HS-27A (cell line): ENCODE measurements at regions not wholly inside any gene's neighbourhood (a gene's known extent, or its start where the extent isn't known, plus 50 kb on each side); places are given as distances from the start of the nearest gene placed in this dataset.
"Not testable (repeated sequence)": the region's sequence is repeated elsewhere in the genome, so short reads cannot be mapped to it uniquely, and the experiment has no call there.

Source experiments
- DNase-seq: peaks from one replicate; pipeline ENCODE4 v3.0.0-alpha.2; 2012; ENCODE audit warnings: low read depth, missing footprints

DNA sequence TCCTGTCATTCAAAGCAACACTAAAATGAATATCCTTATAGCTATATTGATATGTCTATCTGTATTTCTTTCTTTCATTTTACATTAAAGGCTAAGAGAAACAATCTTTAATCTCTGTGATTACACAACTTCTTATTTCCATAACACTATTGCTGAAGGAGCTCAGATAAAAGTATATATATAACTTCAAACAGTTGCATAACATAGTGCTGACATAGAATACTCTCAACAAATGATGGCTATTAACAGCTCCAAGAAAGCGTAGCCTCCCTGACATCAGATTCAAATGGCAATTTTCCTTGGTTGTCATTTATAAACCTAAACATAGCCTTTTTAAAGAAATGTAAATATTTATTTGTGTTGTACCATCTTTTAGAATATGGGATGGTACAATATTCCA, 116.6 kb upstream of the PTPRG start:
- no peak for DNase-seq

DNA sequence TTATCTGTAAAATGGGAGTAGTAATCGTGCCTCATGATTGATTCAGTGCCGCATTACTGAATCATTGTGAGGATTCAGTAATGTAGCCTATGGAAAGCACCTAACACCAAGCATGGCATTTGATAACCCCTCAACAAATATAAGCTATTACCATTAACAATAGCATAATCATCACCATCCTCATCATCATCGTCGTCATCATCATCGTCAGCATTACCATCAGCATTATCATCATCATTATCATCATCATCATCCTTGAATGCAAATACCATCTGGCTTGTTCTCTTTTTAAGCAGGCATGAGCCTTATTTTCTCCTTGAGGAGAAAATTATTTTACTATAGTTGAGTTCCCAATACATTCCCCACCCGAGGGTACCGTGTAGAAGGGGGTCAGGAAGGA, 115.4 kb upstream of the PTPRG start:
- DNase-seq = no peak

DNA sequence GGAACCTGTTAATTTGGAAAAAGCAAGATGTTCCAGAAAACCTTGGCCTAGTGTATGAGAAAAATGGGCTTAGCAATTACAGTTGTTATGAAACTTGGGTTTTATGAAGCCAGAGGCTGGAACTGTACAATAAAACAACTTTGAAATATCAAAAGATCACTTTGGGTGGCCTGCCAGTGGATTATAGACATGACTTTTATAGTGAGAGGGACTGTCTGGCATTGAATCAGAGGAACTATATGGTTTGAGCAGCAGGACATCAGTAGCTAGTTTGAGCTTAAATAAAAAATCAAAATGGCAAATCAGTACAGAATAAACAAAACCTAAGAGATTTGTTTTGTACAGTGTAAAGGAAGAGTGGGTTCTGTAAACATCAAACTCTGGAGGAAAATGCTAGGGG, 115.0 kb upstream of the PTPRG start:
- DNase-seq = no peak

- DNase-seq = no peak
These were observed 113.0 kb upstream of the PTPRG start for GRCh38 chr3:61448378-61448777.

DNA sequence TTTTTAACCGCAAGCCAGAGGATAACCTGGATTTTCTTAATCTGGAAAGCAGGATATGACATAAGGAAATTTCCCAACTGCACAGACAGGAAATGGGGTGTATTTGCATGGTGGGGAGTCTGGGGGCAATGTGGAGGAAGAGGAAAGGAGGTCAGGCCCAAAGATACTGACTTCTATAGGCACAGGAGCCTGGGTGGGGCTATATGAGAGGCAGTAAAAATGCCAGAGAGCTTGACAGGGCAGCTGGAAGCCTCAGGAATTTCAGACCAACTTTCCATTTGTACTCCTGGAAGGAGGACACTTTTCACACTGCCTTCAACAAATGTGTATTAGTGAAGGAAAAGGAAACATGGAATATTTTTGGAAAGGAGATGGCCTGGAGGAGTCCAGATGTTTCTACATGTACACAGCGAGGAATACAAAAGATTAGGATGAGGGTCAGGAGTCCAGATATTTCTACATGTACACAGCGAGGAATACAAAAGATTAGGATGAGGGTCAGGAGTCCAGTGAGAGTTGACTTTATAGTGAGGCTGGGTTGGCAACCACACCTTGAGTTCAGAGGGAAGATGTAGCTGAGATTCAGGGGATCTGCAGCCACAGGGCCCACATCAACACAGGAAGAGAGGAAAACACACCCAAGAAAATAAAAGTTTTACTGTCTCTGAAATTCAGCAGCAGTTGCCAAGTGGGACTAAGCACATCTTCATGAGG, 111.9 kb upstream of the PTPRG start:
- no peak for DNase-seq

GRCh38 chr3:61450866-61451265, 110.5 kb upstream of the PTPRG start:
- DNase-seq = no peak

DNA sequence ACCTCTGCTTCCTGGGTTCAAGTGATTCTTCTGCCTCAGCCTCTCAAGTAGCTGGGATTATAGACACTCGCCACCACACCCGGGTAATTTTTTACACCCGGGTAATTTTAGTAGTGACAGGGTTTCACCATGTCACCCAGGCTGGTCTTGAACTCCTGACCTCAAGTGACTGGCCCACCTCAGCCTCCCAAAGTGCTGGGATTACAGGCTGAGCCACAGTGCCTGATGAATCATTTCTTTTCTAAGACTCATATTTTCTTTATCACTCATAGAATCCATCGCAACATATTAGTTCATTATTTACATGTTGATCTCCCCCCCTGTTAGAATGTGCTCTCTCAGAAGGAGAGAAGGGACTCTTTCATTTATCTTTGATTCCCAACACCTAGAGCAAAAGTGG, 109.5 kb upstream of the PTPRG start:
- no peak for DNase-seq

- peak; percentile 88 for DNase-seq
These were observed 108.8 kb upstream of the PTPRG start for GRCh38 chr3:61452535-61453090.

DNA sequence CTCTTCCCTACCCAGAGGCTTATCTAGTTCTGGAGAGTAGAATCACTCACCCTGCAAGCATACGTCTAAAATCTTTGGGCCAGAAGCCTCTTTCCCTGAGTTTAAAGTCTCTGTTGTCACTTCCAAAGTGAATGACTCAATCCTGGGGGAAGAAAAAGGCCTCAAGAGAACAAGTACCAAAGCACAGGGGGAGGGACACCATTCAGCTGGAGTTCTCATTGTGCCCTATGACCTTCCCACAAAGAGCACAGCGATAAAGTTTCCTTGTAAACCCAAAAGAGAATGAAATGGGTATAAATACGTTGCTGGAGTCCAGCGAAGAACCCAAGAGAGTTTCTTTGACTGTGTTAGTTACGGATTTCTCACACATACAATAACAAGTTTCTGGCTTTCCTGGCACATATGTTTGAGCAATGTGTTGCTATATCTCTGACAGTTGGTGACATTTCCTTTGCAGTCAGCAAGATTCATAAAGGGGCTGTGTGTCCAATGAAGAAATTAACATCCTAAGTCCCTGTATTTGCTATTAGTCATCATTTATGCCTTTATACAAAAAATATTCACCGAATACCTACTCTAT, 107.3 kb upstream of the PTPRG start:
- no peak for DNase-seq

DNA sequence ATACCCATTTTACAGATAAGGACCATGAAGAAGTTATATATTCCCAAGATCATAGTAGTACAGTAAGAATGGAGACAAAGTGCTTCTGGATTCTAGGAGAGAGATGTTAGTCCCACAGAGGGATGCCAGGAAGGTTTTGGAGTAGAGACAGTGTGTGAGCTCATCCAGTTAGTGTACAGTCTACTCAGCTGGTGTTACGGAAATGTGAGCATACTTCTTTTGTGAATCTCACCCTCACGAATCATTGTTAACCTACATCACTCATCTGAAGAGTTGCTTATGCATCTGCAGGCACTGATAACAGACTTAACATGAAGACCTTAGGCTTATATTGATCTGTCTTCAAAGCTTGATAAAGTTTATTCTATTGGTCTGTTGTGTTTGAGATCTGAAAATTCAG, 106.6 kb upstream of the PTPRG start:
- DNase-seq = no peak

DNA sequence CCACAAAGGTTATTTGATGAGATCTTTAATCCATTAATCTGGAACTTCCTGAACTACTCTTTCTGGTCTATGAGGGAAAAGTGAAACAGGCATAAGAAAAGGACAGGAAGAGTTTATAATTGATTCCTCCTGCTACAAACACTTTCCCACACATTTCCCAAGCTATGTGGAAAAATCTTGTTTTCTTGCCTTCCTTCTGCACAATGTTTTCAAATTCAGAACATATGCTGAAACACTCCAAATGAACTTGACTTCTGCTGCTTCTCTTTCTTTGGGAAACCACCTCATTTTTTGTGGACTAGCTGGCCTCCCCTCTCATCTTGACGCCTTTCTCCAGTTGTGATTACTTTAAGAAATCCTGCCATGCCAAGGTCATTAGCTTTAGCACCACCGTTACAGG, 100.7 kb upstream of the PTPRG start:
- DNase-seq = no peak

DNA sequence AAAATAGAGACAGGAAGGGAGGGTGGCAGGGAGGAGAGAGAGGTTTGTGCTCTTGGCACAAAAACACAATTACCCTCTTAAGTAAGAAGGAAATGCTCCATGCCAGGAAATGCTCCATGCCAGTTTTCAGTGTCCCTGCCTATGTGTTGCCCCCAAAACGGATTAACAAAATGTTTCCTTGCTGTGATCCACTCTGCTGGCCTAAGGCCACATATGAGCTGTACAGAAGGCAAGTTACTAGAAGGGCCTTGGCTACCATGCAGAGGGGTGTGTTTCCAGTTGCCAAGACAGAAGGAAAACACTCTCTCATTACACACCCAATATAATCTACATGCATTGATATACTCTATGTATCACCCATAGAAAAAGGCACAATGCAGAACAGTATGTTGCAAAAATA, 98.2 kb upstream of the PTPRG start:
- DNase-seq = no peak

GRCh38 chr3:61464518-61465140, 96.7 kb upstream of the PTPRG start:
- DNase-seq = no peak

DNA sequence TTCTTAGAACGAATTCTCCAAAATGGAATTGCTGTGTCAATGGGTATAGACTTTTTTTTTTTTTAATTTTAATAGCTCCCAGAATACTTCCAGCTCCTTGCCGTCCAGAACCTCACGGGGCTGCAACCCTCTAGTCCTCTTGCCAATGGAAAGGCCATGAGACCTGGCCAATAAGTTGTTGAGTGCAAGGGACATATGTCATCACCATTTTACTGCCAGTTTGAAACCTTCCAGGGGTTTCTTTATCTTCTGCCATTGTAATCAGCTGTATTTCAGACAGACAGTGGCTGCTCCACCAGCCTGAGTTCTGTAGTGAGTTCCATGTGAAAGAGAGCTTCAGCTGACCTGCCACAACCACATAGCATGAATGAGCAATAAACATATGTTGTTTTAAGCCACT, 95.0 kb upstream of the PTPRG start:
- DNase-seq = no peak

- no peak for DNase-seq
These were observed 77.4 kb upstream of the PTPRG start for GRCh38 chr3:61483997-61484396.

DNA sequence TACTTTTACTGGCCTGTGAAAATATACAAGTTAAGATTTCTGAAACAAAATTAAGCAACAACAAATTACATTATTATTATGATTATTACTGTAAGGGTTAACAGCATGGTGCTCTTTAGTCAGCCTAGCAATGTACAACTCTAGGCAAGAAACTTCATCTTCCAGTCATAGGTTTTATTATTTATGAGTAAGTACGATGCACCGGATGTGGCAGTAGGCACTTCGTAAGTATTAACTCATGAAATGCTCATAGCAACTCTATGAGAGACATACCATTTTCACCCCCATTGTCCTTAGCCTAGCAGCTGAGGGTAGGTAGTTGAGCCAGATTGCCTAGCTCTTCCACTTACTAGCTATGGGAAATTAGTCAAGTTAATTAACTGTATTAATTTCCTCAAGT, 68.0 kb upstream of the PTPRG start:
- DNase-seq = no peak

GRCh38 chr3:61494309-61494708, 67.1 kb upstream of the PTPRG start:
- not testable (repeated sequence) for DNase-seq

GRCh38 chr3:61497463-61497862, 63.9 kb upstream of the PTPRG start:
- no peak for DNase-seq

DNA sequence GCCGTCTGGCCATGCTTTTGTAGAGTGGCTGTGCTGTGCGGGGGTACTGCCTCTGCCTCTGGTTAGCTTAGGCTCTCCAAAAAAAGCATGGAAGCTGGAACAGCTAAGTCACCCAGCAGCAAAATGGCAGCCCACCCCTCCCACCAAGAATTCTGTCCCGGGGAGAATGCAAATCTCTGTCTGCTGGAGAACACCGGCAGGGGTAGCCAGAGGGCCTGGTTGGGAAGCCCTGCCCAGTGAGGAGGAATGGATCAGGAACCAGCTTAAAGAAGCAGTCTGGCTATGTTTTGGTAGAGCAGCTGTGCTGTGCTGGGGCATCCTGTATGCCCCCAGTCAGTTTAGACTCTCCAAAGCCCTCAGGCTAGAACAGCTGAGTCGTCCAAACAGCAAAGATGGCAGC, 56.2 kb upstream of the PTPRG start:
- no peak for DNase-seq

DNA sequence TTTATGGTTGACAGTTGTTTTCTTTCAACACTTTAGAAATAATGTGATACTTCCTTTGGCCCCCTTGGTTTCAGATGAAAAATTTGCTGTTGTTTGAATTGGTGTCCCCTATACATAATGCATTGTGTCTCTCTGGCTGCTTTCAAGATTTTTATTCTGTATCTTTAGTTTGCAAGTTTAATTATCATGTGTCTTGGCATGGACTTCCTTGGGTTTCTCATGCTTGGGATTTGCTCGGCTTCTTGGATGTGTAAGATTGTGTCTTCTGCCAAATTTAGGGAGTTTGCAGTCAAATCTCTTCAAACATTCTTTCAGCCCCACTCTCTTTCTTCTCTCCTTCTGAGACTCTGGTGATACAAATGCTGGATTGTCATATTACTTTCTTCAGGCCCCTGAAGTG, 53.4 kb upstream of the PTPRG start:
- no peak for DNase-seq
